Fibroblast of peridontal ligament (primary cell): ENCODE measurements at regions not wholly inside any gene's neighbourhood (a gene's known extent, or its start where the extent isn't known, plus 50 kb on each side); places are given as distances from the start of the nearest gene placed in this dataset.

Source experiments
- DNase-seq: peaks from one replicate; pipeline ENCODE4 v3.0.0-alpha.2; 2010; ENCODE audit errors: extremely low read depth

GRCh38 chr5:124584991-124585715 lies 161.3 kb downstream of the ZNF608 start:
- no peak for DNase-seq

- DNase-seq = peak; percentile 93
Measured at GRCh38 chr5:124583469-124584350, 162.7 kb downstream of the ZNF608 start.

- DNase-seq = no peak
Measured at GRCh38 chr5:124582561-124582840, 163.9 kb downstream of the ZNF608 start.

- DNase-seq = peak; percentile 17
Measured at GRCh38 chr5:124581738-124582560, 164.5 kb downstream of the ZNF608 start.

GRCh38 chr5:124580925-124581737 lies 165.3 kb downstream of the ZNF608 start:
- no peak for DNase-seq

GRCh38 chr5:124580512-124580911 lies 165.9 kb downstream of the ZNF608 start:
- no peak for DNase-seq

GRCh38 chr5:124576848-124577409 lies 169.5 kb downstream of the ZNF608 start:
- DNase-seq = no peak

- DNase-seq = no peak
Measured at GRCh38 chr5:124575725-124576124, 170.7 kb downstream of the ZNF608 start.

GRCh38 chr5:124574521-124575436 lies 171.7 kb downstream of the ZNF608 start:
- DNase-seq = no peak

GRCh38 chr5:124572971-124573370 lies 173.5 kb downstream of the ZNF608 start:
- no peak for DNase-seq

- no peak for DNase-seq
Measured at GRCh38 chr5:124570285-124571035, 176.0 kb downstream of the ZNF608 start.

- DNase-seq = no peak
Measured at GRCh38 chr5:124566875-124567450, 179.5 kb downstream of the ZNF608 start.

- DNase-seq = no peak
Measured at GRCh38 chr5:124561451-124561850, 185.0 kb downstream of the ZNF608 start.

GRCh38 chr5:124560370-124560769 lies 186.1 kb downstream of the ZNF608 start:
- no peak for DNase-seq

GRCh38 chr5:124557761-124558160 lies 188.7 kb downstream of the ZNF608 start:
- DNase-seq = no peak

- DNase-seq = no peak
Measured at GRCh38 chr5:124554746-124555578, 191.5 kb downstream of the ZNF608 start.

GRCh38 chr5:124553911-124554310 lies 192.5 kb downstream of the ZNF608 start:
- DNase-seq = no peak

- no peak for DNase-seq
Measured at GRCh38 chr5:124552526-124552925, 193.9 kb downstream of the ZNF608 start.
